Fibroblast of the aortic adventitia (primary cell): ENCODE measurements at regions not wholly inside any gene's neighbourhood (a gene's known extent, or its start where the extent isn't known, plus 50 kb on each side); places are given as distances from the start of the nearest gene placed in this dataset.

Source experiments
- DNase-seq: peaks from one replicate; pipeline ENCODE4 v3.0.0-alpha.2; 2010; ENCODE audit warnings: low read depth
- H3K4me3 ChIP-seq: 2 replicates; pipeline ENCODE4 v1.5.1; 2011; ENCODE audit warnings: low read depth, mild to moderate bottlenecking, control low read depth, low read length, moderate library complexity
- CTCF ChIP-seq: IDR thresholded peaks from 2 replicates; pipeline ENCODE4 v1.5.1; 2011; ENCODE audit warnings: mild to moderate bottlenecking, low read length, control low read depth, inconsistent platforms; ENCODE audit not compliant: insufficient read depth

GRCh38 chr15:31480356-31481025, 153.9 kb downstream of the KLF13 start:
- TF ChIP-seq CTCF: no peak
- H3K4me3 ChIP-seq: no peak overlapping the region
- DNase-seq: no peak

GRCh38 chr15:31481142-31481541, 154.5 kb downstream of the KLF13 start:
- no peak for TF ChIP-seq CTCF
- no peak overlapping the region for H3K4me3 ChIP-seq
- DNase-seq: no peak

GRCh38 chr15:31482122-31482922, 155.7 kb downstream of the KLF13 start:
- no peak for TF ChIP-seq CTCF
- no peak for DNase-seq

GRCh38 chr15:31483053-31483985, 156.7 kb downstream of the KLF13 start:
- peak overlapping the region; percentile 5 for H3K4me3 ChIP-seq
- TF ChIP-seq CTCF: no peak
- DNase-seq: no peak

More at GRCh38 chr15:31482122-31482922, 155.7 kb downstream of the KLF13 start:
- no peak overlapping the region for H3K4me3 ChIP-seq

GRCh38 chr15:31483986-31484951, 157.6 kb downstream of the KLF13 start:
- TF ChIP-seq CTCF: no peak
- DNase-seq: no peak
- H3K4me3 ChIP-seq: no peak overlapping the region
